HEK293T (cell line): ENCODE measurements at regions not wholly inside any gene's neighbourhood (a gene's known extent, or its start where the extent isn't known, plus 50 kb on each side); places are given as distances from the start of the nearest gene placed in this dataset.
"Not testable (repeated sequence)": the region's sequence is repeated elsewhere in the genome, so short reads cannot be mapped to it uniquely, and the experiment has no call there.

Experiments used
- CTCF ChIA-PET: fragments of 350-600 bp; formaldehyde crosslinking; extraction: SDS; loops from one replicate; lab custom pipeline; 2021; ENCODE audit warnings: antibody characterized with exemption, inconsistent platforms; lab: Yijun Ruan, JAX
- POLR2A ChIA-PET: fragments of 350-600 bp; formaldehyde crosslinking; extraction: SDS; loops from one replicate; lab custom pipeline; 2020; ENCODE audit warnings: antibody characterized with exemption, inconsistent platforms; lab: Yijun Ruan, JAX
- DNase-seq: peaks from one replicate; pipeline ENCODE4 v3.0.0; 2012; ENCODE audit warnings: mixed read lengths; ENCODE audit errors: extremely low spot score
- ARNT ChIP-seq: fragments of 450-650 bp; IDR thresholded peaks from 2 replicates; pipeline ENCODE4 v1.6.1; 2017; ENCODE audit warnings: mild to moderate bottlenecking
- BHLHE40 ChIP-seq: fragments of 450-650 bp; IDR thresholded peaks from 2 replicates; pipeline ENCODE4 v1.6.1; 2016; ENCODE audit warnings: mild to moderate bottlenecking, moderate library complexity, borderline replicate concordance
- CTBP1 ChIP-seq: fragments of 450-650 bp; IDR thresholded peaks from 2 replicates; pipeline ENCODE4 v1.6.1; 2016; ENCODE audit warnings: borderline replicate concordance
- ELF4 ChIP-seq: fragments of 450-650 bp; IDR thresholded peaks from 2 replicates; pipeline ENCODE4 v1.6.1; 2017; ENCODE audit warnings: antibody characterized with exemption
- FOXA1 ChIP-seq: fragments of 450-650 bp; IDR thresholded peaks from 2 replicates; pipeline ENCODE4 v1.6.1; 2016; ENCODE audit warnings: mild to moderate bottlenecking
- FOXK2 ChIP-seq: fragments of 450-650 bp; IDR thresholded peaks from 2 replicates; pipeline ENCODE4 v1.6.1; 2016; ENCODE audit warnings: mild to moderate bottlenecking
- FOXM1 ChIP-seq: fragments of 450-650 bp; IDR thresholded peaks from 2 replicates; pipeline ENCODE4 v1.6.1; 2017; ENCODE audit warnings: mild to moderate bottlenecking, borderline replicate concordance
- HDGF ChIP-seq: fragments of 450-650 bp; IDR thresholded peaks from 2 replicates; pipeline ENCODE4 v1.6.1; 2017; ENCODE audit warnings: antibody characterized with exemption, borderline replicate concordance
- L3MBTL2 ChIP-seq: fragments of 450-650 bp; conservative IDR thresholded peaks from 2 replicates; pipeline ENCODE4 v1.6.1; 2016; ENCODE audit warnings: mild to moderate bottlenecking
- LEF1 ChIP-seq: fragments of 450-650 bp; IDR thresholded peaks from 2 replicates; pipeline ENCODE4 v1.6.1; 2017; ENCODE audit warnings: mild to moderate bottlenecking, borderline replicate concordance
- NFRKB ChIP-seq: fragments of 450-650 bp; IDR thresholded peaks from 2 replicates; pipeline ENCODE4 v1.6.1; 2016; ENCODE audit warnings: mild to moderate bottlenecking, moderate library complexity
- SP1 ChIP-seq: fragments of 450-650 bp; IDR thresholded peaks from 2 replicates; pipeline ENCODE4 v1.6.1; 2017
- SUZ12 ChIP-seq: fragments of 450-650 bp; IDR thresholded peaks from 2 replicates; pipeline ENCODE4 v1.6.1; 2016; ENCODE audit warnings: mild to moderate bottlenecking
- TARDBP ChIP-seq: fragments of 450-650 bp; IDR thresholded peaks from 2 replicates; pipeline ENCODE4 v1.6.1; 2016
- ZNF384 ChIP-seq: fragments of 450-650 bp; IDR thresholded peaks from 2 replicates; pipeline ENCODE4 v1.6.1; 2016
- TF ChIP-seq, protein P1 (sequence below): fragments of 450-650 bp; IDR thresholded peaks from 2 replicates; pipeline ENCODE4 v1.6.1; 2016

DNA sequence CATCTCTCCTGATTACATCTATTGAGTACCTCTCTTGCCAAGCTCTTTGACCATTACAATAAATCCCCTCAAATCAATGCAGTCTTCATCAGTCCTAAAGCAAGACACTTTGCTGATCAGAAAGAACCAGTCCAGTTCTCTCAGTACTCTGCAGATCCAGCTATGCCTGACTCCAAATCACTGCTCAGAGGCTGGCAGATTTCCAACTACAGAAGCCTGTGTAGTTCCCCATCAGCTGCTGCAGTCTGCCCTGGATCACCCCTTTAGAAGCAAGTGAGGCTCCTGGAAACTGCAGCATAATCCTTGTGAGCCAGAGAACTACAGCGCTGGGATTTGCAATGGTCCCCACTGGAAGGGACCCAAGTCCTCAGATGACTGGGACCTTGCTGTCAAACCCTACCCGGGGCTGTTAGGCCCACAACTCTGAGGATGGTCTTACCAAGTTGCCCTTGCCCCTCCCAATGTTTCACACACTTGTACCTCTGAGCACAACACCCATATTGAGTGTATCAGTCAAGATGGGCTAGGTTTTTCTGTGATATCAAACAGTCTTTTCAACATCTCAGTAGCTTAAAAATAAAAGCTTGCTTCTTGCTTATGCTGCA, 81.9 kb upstream of the TOPAZ1 start:
- TF ChIP-seq FOXK2 (no peak), LEF1 (no peak), ZNF384 (no peak), HDGF (no peak), FOXA1 (no peak), ARNT (no peak), TARDBP (no peak), SP1 (no peak), L3MBTL2 (no peak), CTBP1 (no peak), SUZ12 (no peak), ELF4 (no peak), FOXM1 (no peak), BHLHE40 (no peak), NFRKB (no peak)
- TF ChIP-seq, protein P1, sequence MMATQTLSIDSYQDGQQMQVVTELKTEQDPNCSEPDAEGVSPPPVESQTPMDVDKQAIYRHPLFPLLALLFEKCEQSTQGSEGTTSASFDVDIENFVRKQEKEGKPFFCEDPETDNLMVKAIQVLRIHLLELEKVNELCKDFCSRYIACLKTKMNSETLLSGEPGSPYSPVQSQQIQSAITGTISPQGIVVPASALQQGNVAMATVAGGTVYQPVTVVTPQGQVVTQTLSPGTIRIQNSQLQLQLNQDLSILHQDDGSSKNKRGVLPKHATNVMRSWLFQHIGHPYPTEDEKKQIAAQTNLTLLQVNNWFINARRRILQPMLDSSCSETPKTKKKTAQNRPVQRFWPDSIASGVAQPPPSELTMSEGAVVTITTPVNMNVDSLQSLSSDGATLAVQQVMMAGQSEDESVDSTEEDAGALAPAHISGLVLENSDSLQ: no peak
- ChIA-PET CTCF (no interaction called here), POLR2A (no interaction called here)
- no peak for DNase-seq

DNA sequence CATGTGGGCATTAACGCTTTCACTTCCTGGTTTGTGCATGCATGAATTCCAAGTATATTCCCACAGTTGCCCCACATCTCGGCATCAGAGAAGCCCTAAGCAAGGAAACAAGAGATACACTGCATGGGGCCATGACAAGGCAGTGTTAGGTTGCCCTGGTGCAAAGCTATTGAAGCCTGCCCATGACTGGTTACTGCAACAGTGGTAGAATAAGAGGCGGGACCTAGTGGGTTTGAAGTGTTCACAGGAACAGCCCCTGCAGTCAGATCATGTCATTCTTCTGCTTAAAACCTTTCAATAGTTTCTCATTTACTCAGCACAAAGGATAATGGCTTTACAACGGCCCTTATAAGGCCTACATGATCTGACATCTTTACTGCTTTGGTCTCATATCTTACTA, 80.9 kb upstream of the TOPAZ1 start:
- TF ChIP-seq, protein P1: no peak
- TF ChIP-seq FOXA1 (no peak), BHLHE40 (no peak), SUZ12 (no peak), ELF4 (no peak), L3MBTL2 (no peak), LEF1 (no peak), HDGF (no peak), NFRKB (no peak), FOXK2 (no peak), SP1 (no peak), TARDBP (no peak), ARNT (no peak)
- ChIA-PET POLR2A (no interaction called here), CTCF (no interaction called here)
- DNase-seq: no peak

DNA sequence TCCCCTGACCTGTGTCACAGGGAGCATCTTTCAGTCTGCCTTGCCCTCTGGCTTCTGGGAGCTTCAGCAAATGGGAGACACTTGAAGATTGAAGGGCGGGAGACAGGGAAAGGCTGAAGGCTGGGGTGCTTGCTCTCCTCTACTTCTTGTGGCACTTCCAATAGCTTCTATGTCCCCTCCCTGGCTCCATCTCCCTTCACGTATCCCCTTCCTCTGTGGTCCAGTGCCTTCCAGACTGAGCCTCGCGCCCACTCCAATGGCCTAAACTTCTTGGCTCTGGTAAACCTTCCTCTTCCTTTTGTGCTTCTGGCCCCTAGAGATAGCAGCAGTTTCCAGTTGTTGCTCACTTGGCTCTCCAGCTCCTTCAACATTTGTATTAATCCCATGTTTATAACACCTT, 69.8 kb upstream of the TOPAZ1 start:
- TF ChIP-seq ARNT: no peak
- no peak for TF ChIP-seq BHLHE40
- no peak for TF ChIP-seq L3MBTL2
- TF ChIP-seq LEF1: no peak
- no peak for TF ChIP-seq ELF4
- no peak for TF ChIP-seq FOXK2
- TF ChIP-seq CTBP1: no peak
- TF ChIP-seq HDGF: no peak
- ChIA-PET CTCF (no interaction called here), POLR2A (no interaction called here)
- no peak for DNase-seq

DNA sequence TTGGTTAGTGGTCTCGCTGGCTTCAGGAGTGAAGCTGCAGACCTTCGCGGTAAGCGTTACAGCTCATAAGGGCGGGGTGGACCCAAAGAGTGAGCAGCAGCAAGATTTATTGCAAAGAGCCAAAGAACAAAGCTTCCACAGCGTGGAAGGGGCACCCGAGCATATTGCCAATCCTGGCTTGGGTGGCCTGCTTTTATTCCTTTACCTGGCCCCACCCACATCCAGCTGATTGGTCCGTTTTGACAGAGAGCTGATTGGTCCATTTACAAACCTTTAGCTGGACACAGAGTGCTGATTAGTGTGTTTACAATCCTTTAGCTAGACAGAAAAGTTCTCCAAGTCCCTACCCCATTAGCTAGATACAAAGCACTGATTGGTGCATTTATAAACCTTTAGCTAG, 69.0 kb upstream of the TOPAZ1 start:
- POLR2A ChIA-PET, CTCF ChIA-PET, DNase-seq: not testable (repeated sequence)

DNA sequence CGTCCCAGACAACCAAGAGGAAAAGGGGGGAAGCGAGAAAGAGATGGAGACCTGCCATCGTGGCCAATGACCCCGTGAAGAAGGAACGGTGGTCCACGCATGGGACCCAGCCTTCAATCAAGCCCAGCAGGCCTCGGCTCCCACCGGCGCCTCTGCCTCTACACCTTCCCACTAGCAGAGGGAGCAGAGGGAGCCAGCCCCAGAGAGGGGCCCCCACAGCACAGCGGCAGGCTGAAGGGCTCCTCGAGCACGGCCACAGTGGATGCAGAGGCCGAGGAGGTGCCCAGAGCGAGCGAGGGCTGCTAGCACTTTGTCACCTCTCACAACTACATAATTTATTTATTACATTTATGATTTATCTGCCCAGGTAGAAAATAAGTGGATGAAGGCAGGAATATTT, 68.4 kb upstream of the TOPAZ1 start:
- POLR2A ChIA-PET: no interaction called here
- no peak for DNase-seq
- CTCF ChIA-PET: no interaction called here
- no peak for TF ChIP-seq TARDBP

DNA sequence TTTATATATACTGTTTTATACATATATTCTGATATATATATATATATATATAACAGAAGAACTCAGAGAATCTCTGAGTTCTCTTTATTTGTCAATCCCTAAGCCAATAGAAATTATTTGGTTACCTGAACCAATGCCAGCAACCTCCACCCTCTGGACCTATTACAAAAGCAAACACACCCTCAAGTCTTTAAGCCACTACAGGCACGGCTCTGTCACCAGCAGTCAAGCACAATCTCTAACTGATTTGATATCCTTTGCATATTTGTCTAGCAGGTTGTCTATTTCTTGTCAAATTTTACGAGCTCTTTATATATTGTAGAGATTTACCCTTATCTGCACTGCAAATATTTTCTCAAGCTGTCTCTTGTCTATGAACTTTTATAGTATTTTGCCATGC, 66.6 kb upstream of the TOPAZ1 start:
- TF ChIP-seq FOXM1: no peak
- TF ChIP-seq, protein P1: no peak
- TF ChIP-seq SUZ12: no peak
- TF ChIP-seq ZNF384: no peak
- no peak for TF ChIP-seq FOXA1
- no peak for TF ChIP-seq LEF1
- no peak for TF ChIP-seq BHLHE40
- no peak for TF ChIP-seq ELF4
- TF ChIP-seq FOXK2: no peak
- TF ChIP-seq SP1: no peak
- TF ChIP-seq CTBP1: no peak
- TF ChIP-seq NFRKB: no peak
- no peak for TF ChIP-seq HDGF
- no peak for TF ChIP-seq ARNT
- TF ChIP-seq L3MBTL2: no peak
- TF ChIP-seq TARDBP: no peak
- ChIA-PET POLR2A (no interaction called here), CTCF (no interaction called here)

DNA sequence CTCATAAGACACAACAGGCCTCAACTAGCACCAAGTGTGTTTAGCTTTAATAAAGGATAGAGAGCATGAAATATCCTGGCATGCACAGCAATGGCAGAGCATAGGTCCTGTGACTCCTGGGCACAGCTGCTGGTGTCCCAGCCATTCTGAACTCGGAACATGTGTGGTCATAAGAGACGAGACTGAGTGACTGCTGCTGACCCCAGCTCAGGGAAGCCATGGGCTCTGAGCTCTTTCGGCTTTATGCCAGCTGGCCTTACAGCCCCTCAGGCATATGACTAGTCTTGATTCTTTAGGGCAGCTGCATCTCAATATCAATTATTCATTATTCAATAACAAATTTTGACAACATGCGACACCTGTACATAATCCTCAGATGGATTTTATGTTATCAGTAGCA, 62.4 kb upstream of the TOPAZ1 start:
- CTCF ChIA-PET: no interaction called here
- TF ChIP-seq CTBP1: no peak
- TF ChIP-seq BHLHE40: no peak
- no peak for TF ChIP-seq FOXK2
- TF ChIP-seq SP1: no peak
- no peak for TF ChIP-seq TARDBP
- TF ChIP-seq ARNT: no peak
- no peak for TF ChIP-seq FOXM1
- TF ChIP-seq FOXA1: no peak
- TF ChIP-seq ZNF384: no peak
- TF ChIP-seq L3MBTL2: no peak
- TF ChIP-seq LEF1: no peak
- TF ChIP-seq HDGF: no peak
- TF ChIP-seq, protein P1: no peak
- POLR2A ChIA-PET: no interaction called here
- DNase-seq: no peak

More for the DNA sequence above, 66.6 kb upstream of the TOPAZ1 start:
- no peak for DNase-seq
